HEK293 (cell line): ENCODE measurements at regions not wholly inside any gene's neighbourhood (a gene's known extent, or its start where the extent isn't known, plus 50 kb on each side); places are given as distances from the start of the nearest gene placed in this dataset.

Source experiments
- CTCF ChIA-PET: fragments of 350-600 bp; formaldehyde crosslinking; extraction: SDS; loops from one replicate; lab custom pipeline; 2021; ENCODE audit warnings: antibody characterized with exemption; lab: Yijun Ruan, JAX
- POLR2A ChIA-PET: fragments of 300-600 bp; formaldehyde crosslinking; extraction: SDS; loops from one replicate; lab custom pipeline; 2020; ENCODE audit warnings: antibody characterized with exemption, inconsistent platforms; lab: Yijun Ruan, JAX
- H3K27ac ChIP-seq: fragments of 200-500 bp; sonication (Bioruptor generic); 2 replicates; pipeline ENCODE4 v1.5.1; 2014; ENCODE audit warnings: low read depth, low read length, control low read depth, inconsistent platforms; ENCODE audit errors: extremely low read depth
- H3K36me3 ChIP-seq, 2 experiments: fragments of 200-500 bp in 1 of 2; sonication (Bioruptor generic) in 1 of 2; 1 replicate in 1 of 2; 2 replicates in 1 of 2; pipeline ENCODE4 v1.5.1; 2014 to 2017; ENCODE audit warnings: inconsistent platforms in 2 of 2, low read length in 2 of 2; ENCODE audit not compliant: control insufficient read depth in 2 of 2, insufficient read depth in 1 of 2
- H3K4me1 ChIP-seq: fragments of 200-500 bp; sonication (Bioruptor generic); 2 replicates; pipeline ENCODE4 v1.5.1; 2014; ENCODE audit warnings: mild to moderate bottlenecking, low read length, inconsistent platforms; ENCODE audit not compliant: control insufficient read depth, insufficient read depth
- H3K4me3 ChIP-seq: 2 replicates; pipeline ENCODE4 v1.5.1; 2011; ENCODE audit warnings: low read depth, mild to moderate bottlenecking, control low read depth, low read length, moderate library complexity
- H3K9me3 ChIP-seq: fragments of 200-500 bp; sonication (Bioruptor generic); 2 replicates; pipeline ENCODE4 v1.5.1; 2014; ENCODE audit warnings: low read depth, low read length, inconsistent platforms; ENCODE audit not compliant: control insufficient read depth, insufficient read depth
- GLI2 ChIP-seq: fragments of 450-650 bp; formaldehyde crosslinking; IDR thresholded peaks from 2 replicates; pipeline ENCODE4; 2017; ENCODE audit warnings: missing biosample characterization, missing genetic modification characterization, low read depth, borderline replicate concordance
- KLF7 ChIP-seq: fragments of 450-650 bp; formaldehyde crosslinking; IDR thresholded peaks from 2 replicates; pipeline ENCODE4 v1.5.1; 2016; ENCODE audit warnings: missing biosample characterization, missing genetic modification characterization, borderline replicate concordance
- MZF1 ChIP-seq: fragments of 450-650 bp; formaldehyde crosslinking; IDR thresholded peaks from 2 replicates; pipeline ENCODE4 v1.5.1; 2017; ENCODE audit warnings: missing biosample characterization, missing genetic modification characterization, borderline replicate concordance
- RBAK ChIP-seq: fragments of 450-650 bp; formaldehyde crosslinking; IDR thresholded peaks from 2 replicates; pipeline ENCODE4 v1.5.1; 2016; ENCODE audit warnings: missing biosample characterization, missing genetic modification characterization
- YY2 ChIP-seq: fragments of 450-650 bp; formaldehyde crosslinking; IDR thresholded peaks from 2 replicates; pipeline ENCODE4 v1.5.1; 2016; ENCODE audit warnings: missing biosample characterization, missing genetic modification characterization
- ZBTB17 ChIP-seq: fragments of 450-650 bp; formaldehyde crosslinking; IDR thresholded peaks from 2 replicates; pipeline ENCODE4 v1.5.1; 2016; ENCODE audit warnings: missing biosample characterization, missing genetic modification characterization
- ZBTB6 ChIP-seq: fragments of 450-650 bp; formaldehyde crosslinking; IDR thresholded peaks from 2 replicates; pipeline ENCODE4 v1.5.1; 2017; ENCODE audit warnings: missing biosample characterization, missing genetic modification characterization
- ZNF132 ChIP-seq: fragments of 450-650 bp; formaldehyde crosslinking; IDR thresholded peaks from 2 replicates; pipeline ENCODE4 v1.5.1; 2017; ENCODE audit warnings: missing biosample characterization, missing genetic modification characterization, borderline replicate concordance
- ZNF169 ChIP-seq: fragments of 450-650 bp; formaldehyde crosslinking; IDR thresholded peaks from 2 replicates; pipeline ENCODE4 v1.5.1; 2016; ENCODE audit warnings: missing biosample characterization, missing genetic modification characterization
- ZNF184 ChIP-seq: fragments of 450-650 bp; IDR thresholded peaks from 2 replicates; pipeline ENCODE4 v1.5.1; 2018; ENCODE audit warnings: missing biosample characterization, mild to moderate bottlenecking, missing genetic modification characterization
- ZNF280C ChIP-seq: fragments of 450-650 bp; formaldehyde crosslinking; IDR thresholded peaks from 2 replicates; pipeline ENCODE4 v1.5.1; 2016; ENCODE audit warnings: missing biosample characterization, missing genetic modification characterization
- ZNF292 ChIP-seq: fragments of 450-650 bp; formaldehyde crosslinking; IDR thresholded peaks from 2 replicates; pipeline ENCODE4 v1.5.1; 2016; ENCODE audit warnings: low read depth, missing biosample characterization, missing genetic modification characterization, borderline replicate concordance
- ZNF302 ChIP-seq: fragments of 450-650 bp; formaldehyde crosslinking; IDR thresholded peaks from 2 replicates; pipeline ENCODE4 v1.5.1; 2016; ENCODE audit warnings: missing biosample characterization, missing genetic modification characterization, low read depth
- ZNF335 ChIP-seq: fragments of 450-650 bp; formaldehyde crosslinking; conservative IDR thresholded peaks from 2 replicates; pipeline ENCODE4 v1.5.1; 2016; ENCODE audit warnings: missing biosample characterization, missing genetic modification characterization
- ZNF350 ChIP-seq: fragments of 450-650 bp; formaldehyde crosslinking; IDR thresholded peaks from 2 replicates; pipeline ENCODE4 v1.5.0; 2017; ENCODE audit warnings: missing biosample characterization, mild to moderate bottlenecking, missing genetic modification characterization
- ZNF449 ChIP-seq: fragments of 450-650 bp; formaldehyde crosslinking; IDR thresholded peaks from 2 replicates; pipeline ENCODE4 v1.5.1; 2017; ENCODE audit warnings: missing biosample characterization, mild to moderate bottlenecking, missing genetic modification characterization, moderate library complexity
- ZNF530 ChIP-seq: fragments of 450-650 bp; formaldehyde crosslinking; IDR thresholded peaks from 2 replicates; pipeline ENCODE4 v1.5.1; 2016; ENCODE audit warnings: low read depth, missing biosample characterization, missing genetic modification characterization
- ZNF560 ChIP-seq: fragments of 450-650 bp; formaldehyde crosslinking; IDR thresholded peaks from 2 replicates; pipeline ENCODE4 v1.5.1; 2017; ENCODE audit warnings: missing biosample characterization, missing genetic modification characterization, borderline replicate concordance
- ZNF692 ChIP-seq: fragments of 450-650 bp; formaldehyde crosslinking; IDR thresholded peaks from 2 replicates; pipeline ENCODE4 v1.5.1; 2016; ENCODE audit warnings: missing biosample characterization, missing genetic modification characterization
- ZNF701 ChIP-seq: fragments of 450-650 bp; formaldehyde crosslinking; IDR thresholded peaks from 2 replicates; pipeline ENCODE4 v1.5.1; 2016; ENCODE audit warnings: missing biosample characterization, missing genetic modification characterization
- ZNF704 ChIP-seq: fragments of 450-650 bp; formaldehyde crosslinking; IDR thresholded peaks from 2 replicates; pipeline ENCODE4 v1.5.1; 2016; ENCODE audit warnings: missing biosample characterization, missing genetic modification characterization
- ZNF792 ChIP-seq: fragments of 450-650 bp; formaldehyde crosslinking; IDR thresholded peaks from 2 replicates; pipeline ENCODE4 v1.5.1; 2016; ENCODE audit warnings: missing biosample characterization, missing genetic modification characterization
- ZSCAN4 ChIP-seq: fragments of 450-650 bp; formaldehyde crosslinking; IDR thresholded peaks from 2 replicates; pipeline ENCODE4 v1.5.1; 2017; ENCODE audit warnings: missing biosample characterization, missing genetic modification characterization
- ZSCAN5A ChIP-seq: fragments of 450-650 bp; formaldehyde crosslinking; IDR thresholded peaks from 2 replicates; pipeline ENCODE4 v1.5.1; 2016; ENCODE audit warnings: missing biosample characterization, missing genetic modification characterization

- POLR2A ChIA-PET = no interaction called here
- Histone ChIP-seq H3K36me3 (no peaks in the 10 kb centered on the region), H3K27ac (no peak overlapping the region), H3K9me3 (no peaks in the 10 kb centered on the region), H3K4me3 (no peak overlapping the region), H3K4me1 (no peaks in the 10 kb centered on the region)
- CTCF ChIA-PET = no interaction called here
- no peak for TF ChIP-seq ZNF184
- no peak for TF ChIP-seq ZNF560
- TF ChIP-seq ZBTB6 = no peak
- TF ChIP-seq GLI2 (tag by site-specific recombination) = no peak
Observed at GRCh38 chr5:99674101-99674500, 745.3 kb upstream of the CHD1 start.

- Histone ChIP-seq H3K9me3 (no peaks in the 10 kb centered on the region), H3K4me3 (no peak overlapping the region)
- no peak for TF ChIP-seq ZSCAN4 (tag by site-specific recombination)
- no peak for TF ChIP-seq ZNF704
- TF ChIP-seq MZF1 = no peak
- TF ChIP-seq ZNF701 (tag by site-specific recombination) = no peak
- TF ChIP-seq ZNF292 (tag by site-specific recombination) = no peak
- no peak for TF ChIP-seq ZNF302 (tag by site-specific recombination)
- TF ChIP-seq ZNF350 = no peak
- TF ChIP-seq RBAK (tag by site-specific recombination) = no peak
- no peak for TF ChIP-seq YY2
- TF ChIP-seq ZNF692 (tag by site-specific recombination) = no peak
- TF ChIP-seq ZSCAN5A (tag by site-specific recombination) = no peak
- TF ChIP-seq ZNF280C (tag by site-specific recombination) = no peak
- no peak for TF ChIP-seq ZBTB17 (tag by site-specific recombination)
- TF ChIP-seq ZNF449 = no peak
- TF ChIP-seq KLF7 (tag by site-specific recombination) = no peak
- no peak for TF ChIP-seq ZNF530
- no peak for TF ChIP-seq ZNF169
- TF ChIP-seq ZNF132 = no peak
- TF ChIP-seq ZNF792 = no peak
- no peak for TF ChIP-seq ZNF335 (tag by site-specific recombination)
- TF ChIP-seq, all 188 proteins: peak for 0
- ChIA-PET POLR2A (no interaction called here), CTCF (no interaction called here)
- Histone ChIP-seq H3K4me1 (no peaks in the 10 kb centered on the region), H3K27ac (no peak overlapping the region), H3K36me3 (no peaks in the 10 kb centered on the region)
Observed at GRCh38 chr5:99664972-99665371, 736.2 kb upstream of the CHD1 start.
